DND-41 (cell line): ENCODE measurements at regions not wholly inside any gene's neighbourhood (a gene's known extent, or its start where the extent isn't known, plus 50 kb on each side); places are given as distances from the start of the nearest gene placed in this dataset.

Experiments
- EZH2 ChIP-seq: IDR thresholded peaks from 3 replicates; pipeline ENCODE4 v1.6.1; 2012; ENCODE audit warnings: borderline replicate concordance, low read depth, mild to moderate bottlenecking, moderate library complexity, low read length, inconsistent platforms; ENCODE audit not compliant: severe bottlenecking
- TF ChIP-seq, protein P1 (sequence below): IDR thresholded peaks from 2 replicates; pipeline ENCODE4 v1.5.1; 2012; ENCODE audit warnings: borderline replicate concordance, low read length, moderate library complexity, mild to moderate bottlenecking; ENCODE audit not compliant: poor library complexity, severe bottlenecking; ENCODE audit errors: extremely low read depth

DNA sequence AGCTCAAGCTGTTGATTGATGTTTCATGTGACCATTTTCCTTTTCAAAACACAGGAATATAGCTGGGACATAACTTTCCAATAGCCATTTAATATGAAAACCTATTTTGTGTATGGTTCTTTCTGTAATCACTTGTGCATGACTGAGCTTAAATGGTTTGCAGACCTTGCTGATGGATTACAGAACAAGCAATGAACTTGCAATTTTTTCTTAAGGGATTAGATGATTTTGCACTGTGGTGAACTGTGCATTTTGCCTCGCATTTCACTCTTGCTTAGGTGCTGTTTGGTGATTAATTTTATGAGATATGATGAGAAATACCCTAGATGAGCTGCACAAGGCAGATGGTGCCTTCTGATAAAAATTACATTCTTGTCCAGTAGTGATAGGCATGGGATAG is 419.0 kb upstream of the FBXO33 start:
- TF ChIP-seq, protein P1, sequence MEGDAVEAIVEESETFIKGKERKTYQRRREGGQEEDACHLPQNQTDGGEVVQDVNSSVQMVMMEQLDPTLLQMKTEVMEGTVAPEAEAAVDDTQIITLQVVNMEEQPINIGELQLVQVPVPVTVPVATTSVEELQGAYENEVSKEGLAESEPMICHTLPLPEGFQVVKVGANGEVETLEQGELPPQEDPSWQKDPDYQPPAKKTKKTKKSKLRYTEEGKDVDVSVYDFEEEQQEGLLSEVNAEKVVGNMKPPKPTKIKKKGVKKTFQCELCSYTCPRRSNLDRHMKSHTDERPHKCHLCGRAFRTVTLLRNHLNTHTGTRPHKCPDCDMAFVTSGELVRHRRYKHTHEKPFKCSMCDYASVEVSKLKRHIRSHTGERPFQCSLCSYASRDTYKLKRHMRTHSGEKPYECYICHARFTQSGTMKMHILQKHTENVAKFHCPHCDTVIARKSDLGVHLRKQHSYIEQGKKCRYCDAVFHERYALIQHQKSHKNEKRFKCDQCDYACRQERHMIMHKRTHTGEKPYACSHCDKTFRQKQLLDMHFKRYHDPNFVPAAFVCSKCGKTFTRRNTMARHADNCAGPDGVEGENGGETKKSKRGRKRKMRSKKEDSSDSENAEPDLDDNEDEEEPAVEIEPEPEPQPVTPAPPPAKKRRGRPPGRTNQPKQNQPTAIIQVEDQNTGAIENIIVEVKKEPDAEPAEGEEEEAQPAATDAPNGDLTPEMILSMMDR, result no peak
- TF ChIP-seq EZH2, result no peak
